KMS-11 (cell line): ENCODE measurements at regions not wholly inside any gene's neighbourhood (a gene's known extent, or its start where the extent isn't known, plus 50 kb on each side); places are given as distances from the start of the nearest gene placed in this dataset.

Source experiments
- H2AFZ ChIP-seq: fragments of 200-600 bp; sonication (generic); 2 replicates; pipeline ENCODE4 v1.6.1; 2016; ENCODE audit warnings: antibody characterized with exemption, mixed run types, low read depth
- H3K27ac ChIP-seq: fragments of 200-600 bp; sonication (generic); 2 replicates; pipeline ENCODE4 v1.6.1; 2016; ENCODE audit warnings: mild to moderate bottlenecking, mixed run types
- H3K27me3 ChIP-seq: fragments of 200-600 bp; sonication (generic); 2 replicates; pipeline ENCODE4 v1.6.1; 2017; ENCODE audit warnings: mild to moderate bottlenecking, low read depth, mixed run types, moderate library complexity; ENCODE audit not compliant: insufficient read depth
- H3K36me3 ChIP-seq: fragments of 200-600 bp; sonication (generic); 2 replicates; pipeline ENCODE4 v1.6.1; 2017; ENCODE audit warnings: mild to moderate bottlenecking, mixed run types; ENCODE audit not compliant: insufficient read depth
- H3K4me1 ChIP-seq: fragments of 200-600 bp; sonication (generic); 2 replicates; pipeline ENCODE4 v1.6.1; 2016; ENCODE audit warnings: mild to moderate bottlenecking, low read depth, mixed run types; ENCODE audit not compliant: poor library complexity, severe bottlenecking
- H3K4me2 ChIP-seq: fragments of 200-600 bp; sonication (generic); 2 replicates; pipeline ENCODE4 v1.7.0; 2016; ENCODE audit warnings: mild to moderate bottlenecking, mixed run types
- H3K4me3 ChIP-seq: fragments of 200-600 bp; sonication (generic); IDR thresholded peaks from 2 replicates; pipeline ENCODE4 v1.6.1; 2017; ENCODE audit warnings: low read depth, low read length, mixed read lengths; ENCODE audit not compliant: insufficient read depth
- H3K79me2 ChIP-seq: fragments of 200-600 bp; sonication (generic); 2 replicates; pipeline ENCODE4 v1.6.1; 2016; ENCODE audit warnings: low read depth, mixed run types; ENCODE audit not compliant: insufficient read depth
- H3K9ac ChIP-seq: fragments of 200-600 bp; sonication (generic); 2 replicates; pipeline ENCODE4 v1.6.1; 2016; ENCODE audit warnings: mild to moderate bottlenecking, mixed run types
- H4K20me1 ChIP-seq: fragments of 200-600 bp; sonication (generic); 2 replicates; pipeline ENCODE4 v1.6.1; 2016; ENCODE audit warnings: mild to moderate bottlenecking, mixed run types; ENCODE audit not compliant: insufficient read depth
- TF ChIP-seq, protein P1 (sequence below): fragments of 200-600 bp; sonication (generic); conservative IDR thresholded peaks from 2 replicates; pipeline ENCODE4 v1.6.1; 2017; ENCODE audit warnings: low read depth, mild to moderate bottlenecking, antibody characterized with exemption, low read length, moderate library complexity, mixed read lengths

DNA sequence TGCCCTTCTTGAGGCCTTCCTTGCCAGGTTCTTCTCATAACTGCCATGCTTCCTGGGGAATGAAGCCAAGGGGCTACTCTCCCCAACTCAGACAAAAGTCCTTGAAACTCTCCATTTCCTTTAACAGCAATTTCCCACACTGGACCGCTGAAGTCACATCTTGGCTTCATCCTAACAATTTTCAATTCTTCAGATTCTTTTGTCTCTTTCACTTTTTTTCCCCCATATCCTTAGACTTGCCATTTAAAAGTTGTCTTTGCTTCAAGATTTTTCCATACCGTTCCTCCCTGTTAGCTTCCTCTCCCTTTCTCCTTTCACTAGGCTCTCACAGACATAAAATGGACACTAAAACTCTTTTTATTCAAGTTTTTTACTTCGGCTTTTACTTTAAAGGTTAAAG lies 93.1 kb upstream of the ITGA1 start:
- Histone ChIP-seq H2AFZ (no peak overlapping the region), H3K4me1 (no peaks in the 10 kb centered on the region), H3K27ac (no peak overlapping the region), H3K36me3 (no peaks in the 10 kb centered on the region), H3K79me2 (no peaks in the 10 kb centered on the region), H3K9ac (no peak overlapping the region), H3K4me3 (no peak overlapping the region), H4K20me1 (no peaks in the 10 kb centered on the region), H3K4me2 (no peak overlapping the region), H3K27me3 (no peaks in the 10 kb centered on the region)
- TF ChIP-seq, protein P1, sequence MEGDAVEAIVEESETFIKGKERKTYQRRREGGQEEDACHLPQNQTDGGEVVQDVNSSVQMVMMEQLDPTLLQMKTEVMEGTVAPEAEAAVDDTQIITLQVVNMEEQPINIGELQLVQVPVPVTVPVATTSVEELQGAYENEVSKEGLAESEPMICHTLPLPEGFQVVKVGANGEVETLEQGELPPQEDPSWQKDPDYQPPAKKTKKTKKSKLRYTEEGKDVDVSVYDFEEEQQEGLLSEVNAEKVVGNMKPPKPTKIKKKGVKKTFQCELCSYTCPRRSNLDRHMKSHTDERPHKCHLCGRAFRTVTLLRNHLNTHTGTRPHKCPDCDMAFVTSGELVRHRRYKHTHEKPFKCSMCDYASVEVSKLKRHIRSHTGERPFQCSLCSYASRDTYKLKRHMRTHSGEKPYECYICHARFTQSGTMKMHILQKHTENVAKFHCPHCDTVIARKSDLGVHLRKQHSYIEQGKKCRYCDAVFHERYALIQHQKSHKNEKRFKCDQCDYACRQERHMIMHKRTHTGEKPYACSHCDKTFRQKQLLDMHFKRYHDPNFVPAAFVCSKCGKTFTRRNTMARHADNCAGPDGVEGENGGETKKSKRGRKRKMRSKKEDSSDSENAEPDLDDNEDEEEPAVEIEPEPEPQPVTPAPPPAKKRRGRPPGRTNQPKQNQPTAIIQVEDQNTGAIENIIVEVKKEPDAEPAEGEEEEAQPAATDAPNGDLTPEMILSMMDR, result no peak

- TF ChIP-seq, protein P1, result no peak
Observed at GRCh38 chr5:52702877-52703276, 84.8 kb upstream of the ITGA1 start.

GRCh38 chr5:52703321-52703720 lies 84.4 kb upstream of the ITGA1 start:
- H3K4me2 ChIP-seq, result no peak overlapping the region
- TF ChIP-seq, protein P1, result no peak

More at GRCh38 chr5:52702877-52703276, 84.8 kb upstream of the ITGA1 start:
- Histone ChIP-seq H3K27ac (no peak overlapping the region), H3K4me3 (no peak overlapping the region), H3K79me2 (no peaks in the 10 kb centered on the region), H3K36me3 (no peaks in the 10 kb centered on the region), H3K4me1 (no peaks in the 10 kb centered on the region), H2AFZ (no peak overlapping the region), H4K20me1 (no peaks in the 10 kb centered on the region), H3K9ac (no peak overlapping the region), H3K4me2 (no peak overlapping the region), H3K27me3 (no peaks in the 10 kb centered on the region)

DNA sequence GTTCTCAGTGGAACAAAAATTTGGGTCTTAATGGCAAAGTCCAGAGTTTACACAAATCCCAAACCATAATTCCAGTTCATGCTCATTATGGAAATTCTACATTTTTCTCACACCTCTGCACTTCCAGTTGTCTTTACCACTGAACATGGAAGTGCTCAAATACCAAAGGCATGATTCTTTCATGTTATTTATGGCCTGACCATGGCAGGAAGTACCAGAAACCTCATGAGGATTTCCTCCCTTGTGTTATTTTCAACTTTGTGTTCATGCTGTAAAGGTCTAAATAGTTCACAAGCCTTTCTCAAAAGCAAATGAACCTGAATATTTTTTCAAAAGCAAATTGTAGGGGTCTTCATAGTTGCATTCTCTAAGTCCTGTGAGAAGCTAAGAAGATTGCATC lies 82.0 kb upstream of the ITGA1 start:
- Histone ChIP-seq H3K4me3 (no peak overlapping the region), H4K20me1 (no peaks in the 10 kb centered on the region), H3K9ac (no peak overlapping the region), H3K79me2 (no peaks in the 10 kb centered on the region), H2AFZ (no peak overlapping the region), H3K4me2 (no peak overlapping the region), H3K36me3 (no peaks in the 10 kb centered on the region), H3K4me1 (no peaks in the 10 kb centered on the region), H3K27me3 (no peaks in the 10 kb centered on the region), H3K27ac (no peak overlapping the region)
- TF ChIP-seq, protein P1, result no peak

More at GRCh38 chr5:52703321-52703720, 84.4 kb upstream of the ITGA1 start:
- Histone ChIP-seq H2AFZ (no peak overlapping the region), H3K27me3 (no peaks in the 10 kb centered on the region), H3K9ac (no peak overlapping the region), H3K79me2 (no peaks in the 10 kb centered on the region), H3K36me3 (no peaks in the 10 kb centered on the region), H3K27ac (no peak overlapping the region), H3K4me1 (no peaks in the 10 kb centered on the region), H4K20me1 (no peaks in the 10 kb centered on the region), H3K4me3 (no peak overlapping the region)
